ENCODE measurements at regions not wholly inside any gene's neighbourhood (a gene's known extent, or its start where the extent isn't known, plus 50 kb on each side); places are given as distances from the start of the nearest gene placed in this dataset.

DNA sequence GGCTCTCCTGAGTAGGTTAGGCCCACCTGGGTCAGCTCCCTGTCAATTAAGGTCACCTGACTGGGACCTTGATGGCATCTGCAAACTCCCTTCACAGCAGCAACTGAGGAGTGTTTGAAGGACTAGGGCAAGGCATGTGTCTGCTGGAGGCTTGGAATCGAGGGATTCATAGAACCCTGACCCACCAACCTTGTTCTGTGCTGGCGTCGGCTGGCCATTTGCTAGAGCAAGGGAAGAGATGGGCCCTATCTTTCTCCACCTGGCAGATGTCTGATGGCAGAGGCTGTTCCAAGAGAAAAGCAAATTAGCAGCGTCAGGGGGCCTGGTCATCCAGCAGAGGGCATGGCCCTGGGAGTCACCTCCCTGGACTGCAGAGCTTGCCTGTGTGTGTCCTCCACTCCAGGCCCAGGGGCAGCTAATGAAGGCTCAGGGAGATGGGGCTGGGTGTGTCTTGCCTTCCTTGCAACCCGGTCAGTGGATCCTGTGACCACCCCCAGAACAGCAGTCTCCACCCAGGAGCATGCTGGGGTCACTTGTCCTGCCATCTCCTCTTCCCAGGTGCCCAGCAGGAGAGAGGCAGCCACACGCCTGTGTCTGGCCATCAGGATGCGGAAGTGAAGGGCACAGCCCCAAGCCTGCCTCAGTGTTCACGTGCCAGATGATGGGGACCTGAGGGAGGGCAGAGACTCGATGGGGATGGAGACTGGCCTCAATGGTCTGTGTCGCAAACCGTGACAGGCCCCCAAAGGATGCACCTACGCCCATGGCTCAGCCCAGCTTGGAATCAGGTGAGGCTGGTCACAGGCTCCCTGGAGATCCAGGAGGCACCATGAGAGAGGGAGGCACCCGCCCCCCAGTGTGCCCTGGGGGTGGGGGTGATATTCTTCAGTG, 53.9 kb downstream of the BARX1 start:
- no peak for DNase-seq (ENCODE audit: low spot score)

DNA sequence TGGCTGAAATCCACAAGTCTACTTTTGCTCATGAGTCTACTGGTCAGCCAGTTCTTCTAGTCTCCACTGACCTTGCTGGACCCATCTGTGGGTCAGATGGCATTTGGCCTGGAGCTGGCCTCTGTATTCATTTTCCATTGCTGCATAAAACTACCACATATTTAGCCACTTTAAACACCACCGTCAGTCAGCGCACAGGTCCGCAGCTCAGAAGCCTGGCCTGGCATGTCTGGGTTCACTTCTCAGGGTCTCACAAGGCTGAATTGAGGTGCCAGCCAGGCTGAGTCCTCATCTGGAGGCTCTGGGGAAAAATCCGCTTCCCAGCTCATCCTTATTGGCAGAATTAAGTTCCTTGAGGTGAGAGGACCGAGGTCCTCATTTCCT, 54.7 kb downstream of the BARX1 start:
- no peak for DNase-seq (ENCODE audit: low spot score)

DNA sequence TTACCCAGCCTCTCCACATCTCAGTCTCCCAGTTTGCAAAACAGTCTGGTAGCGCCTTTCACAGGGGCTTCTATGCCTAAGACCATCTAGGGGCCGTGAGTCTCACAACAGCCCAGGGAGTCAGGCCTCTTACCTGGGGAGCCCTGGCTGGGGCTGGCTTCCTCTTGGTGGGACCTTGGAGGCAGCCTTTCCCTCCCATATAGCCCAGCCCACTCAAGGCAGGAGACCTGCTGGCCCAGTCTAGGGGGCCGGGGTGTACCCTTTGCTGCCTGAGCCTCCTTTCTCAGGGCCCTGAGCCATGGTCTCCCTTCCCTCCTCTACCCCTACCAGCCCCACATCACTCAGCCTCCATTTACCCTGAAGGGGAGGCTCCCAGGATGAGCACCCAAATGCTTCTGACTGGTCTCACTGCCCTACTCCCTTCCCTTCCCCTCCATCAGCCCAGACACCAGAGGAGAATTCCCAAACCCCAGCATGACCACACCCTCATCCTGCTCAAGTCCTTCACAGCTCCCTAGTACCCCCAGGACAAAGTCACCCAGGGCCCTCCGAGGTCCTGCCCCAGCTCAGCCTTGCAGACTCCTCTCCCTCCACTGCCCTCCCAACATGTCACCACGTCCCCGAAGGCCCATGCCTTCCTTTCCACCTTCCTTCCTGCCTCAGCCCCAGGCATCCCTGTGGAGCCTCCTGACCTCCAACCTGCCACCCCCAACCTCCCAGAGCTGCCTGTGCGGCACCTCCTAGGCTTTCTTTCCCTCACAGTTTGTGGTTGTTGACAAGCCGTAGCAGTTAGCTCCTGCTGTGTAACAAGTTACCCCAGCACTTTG, 55.3 kb downstream of the BARX1 start:
- DNase-seq (ENCODE audit: low spot score), result no peak

DNA sequence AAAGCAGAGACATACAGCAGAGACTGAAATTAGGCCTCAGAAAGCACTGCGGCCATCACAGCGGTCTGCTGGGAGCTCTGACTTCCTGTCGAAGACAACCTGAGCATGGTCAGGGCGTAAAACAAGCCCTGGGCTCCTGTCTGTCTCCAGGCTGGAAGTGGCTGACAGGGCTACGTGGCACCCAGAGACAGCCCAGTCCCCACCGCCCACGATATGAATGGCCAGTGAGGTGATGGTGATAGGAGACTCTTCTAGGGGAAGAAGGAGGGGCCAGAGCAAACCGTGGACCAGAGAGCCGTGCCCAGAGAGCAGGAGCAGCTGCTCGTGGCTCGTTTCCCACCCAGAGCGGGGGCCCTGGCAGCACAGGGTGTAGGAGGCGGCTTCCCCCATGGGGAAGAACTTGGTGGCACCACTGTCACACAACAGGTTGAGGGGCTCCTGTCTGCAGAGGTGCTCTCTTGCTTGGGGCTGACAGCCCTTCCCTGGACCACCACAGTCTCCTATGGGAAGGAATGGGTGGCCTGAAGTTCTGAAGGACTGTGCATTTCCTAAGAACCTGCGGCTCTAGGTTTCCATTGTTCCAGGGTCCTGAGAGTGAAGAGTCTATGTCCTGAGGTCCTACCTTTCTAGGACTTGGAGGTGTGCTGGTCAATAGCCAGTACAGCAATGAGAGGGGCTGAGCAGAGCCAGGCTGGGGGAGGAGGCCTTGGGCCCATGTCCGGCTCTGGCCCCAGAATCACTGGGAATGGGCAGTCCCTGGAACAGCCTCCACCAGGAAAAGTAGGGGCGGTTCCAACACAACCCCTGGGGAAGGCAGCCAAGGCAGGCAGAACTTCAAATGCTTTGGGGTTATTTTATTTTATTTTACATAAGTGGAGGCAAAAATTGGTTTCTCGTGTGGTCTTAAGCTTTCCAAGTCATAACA, 56.4 kb downstream of the BARX1 start:
- no peak for DNase-seq (ENCODE audit: low spot score)

DNA sequence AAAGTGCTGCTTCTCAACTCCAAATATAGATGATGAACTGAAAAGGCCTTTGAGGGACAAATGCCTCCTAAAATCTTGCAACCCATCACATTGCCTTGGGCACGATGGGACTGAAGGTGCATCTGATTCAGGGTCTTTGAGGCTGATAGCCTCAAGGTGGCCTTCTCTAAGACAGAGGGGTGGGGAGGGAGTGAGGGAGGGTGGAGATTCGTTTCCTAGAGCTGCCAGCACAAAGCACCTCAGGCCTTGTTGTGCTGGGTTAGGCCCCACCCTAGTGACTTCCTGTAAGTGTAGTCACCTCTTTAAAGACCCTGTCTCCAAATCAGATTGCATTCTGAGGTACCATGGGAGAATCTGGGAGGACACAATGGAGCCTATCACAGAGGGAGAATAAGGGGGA, 57.1 kb downstream of the BARX1 start:
- no peak for DNase-seq (ENCODE audit: low spot score)

DNA sequence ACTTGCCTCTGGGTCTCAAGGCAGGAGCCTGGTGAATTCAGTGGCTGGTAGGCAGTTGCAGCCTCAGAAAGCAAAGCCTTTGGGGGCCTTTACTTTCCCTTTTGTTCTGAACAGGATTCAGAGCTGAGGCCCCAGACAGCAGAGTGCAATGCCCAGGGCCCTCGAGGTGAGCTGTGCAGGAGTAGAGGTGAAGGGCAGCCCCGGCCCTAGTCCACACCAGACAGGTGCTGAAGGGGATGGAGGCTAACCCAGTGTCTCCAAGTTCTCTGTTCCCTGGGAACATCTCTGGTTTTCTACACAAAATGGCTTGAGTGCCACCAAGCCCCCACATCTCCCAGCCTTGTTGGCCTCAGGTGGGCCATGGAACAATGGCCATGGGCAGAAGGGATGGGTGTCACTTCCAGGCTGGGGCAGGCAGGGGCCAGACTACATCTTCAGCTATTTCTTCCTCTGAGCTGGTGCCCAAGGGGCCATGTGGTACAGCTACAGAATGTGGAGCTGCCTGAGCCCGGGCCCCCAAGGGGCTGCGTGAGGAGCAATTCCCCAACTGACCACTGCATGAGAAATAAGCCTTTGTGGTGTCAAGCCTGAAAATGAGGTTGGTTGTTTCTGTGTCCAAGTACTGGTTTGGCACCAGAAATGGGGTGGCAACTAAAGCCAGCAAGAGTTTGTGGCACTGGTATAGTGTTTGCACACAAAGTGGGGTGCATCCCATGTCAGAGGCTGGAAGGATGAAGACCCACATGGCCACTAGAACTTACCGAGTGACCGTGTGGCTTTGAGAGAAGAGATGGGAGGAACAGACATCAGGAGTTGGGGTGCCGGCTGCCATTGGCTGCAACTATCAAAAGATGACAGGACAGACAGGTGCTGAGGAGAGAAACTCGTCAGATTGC, 57.8 kb downstream of the BARX1 start:
- no peak for DNase-seq (ENCODE audit: low spot score)

DNA sequence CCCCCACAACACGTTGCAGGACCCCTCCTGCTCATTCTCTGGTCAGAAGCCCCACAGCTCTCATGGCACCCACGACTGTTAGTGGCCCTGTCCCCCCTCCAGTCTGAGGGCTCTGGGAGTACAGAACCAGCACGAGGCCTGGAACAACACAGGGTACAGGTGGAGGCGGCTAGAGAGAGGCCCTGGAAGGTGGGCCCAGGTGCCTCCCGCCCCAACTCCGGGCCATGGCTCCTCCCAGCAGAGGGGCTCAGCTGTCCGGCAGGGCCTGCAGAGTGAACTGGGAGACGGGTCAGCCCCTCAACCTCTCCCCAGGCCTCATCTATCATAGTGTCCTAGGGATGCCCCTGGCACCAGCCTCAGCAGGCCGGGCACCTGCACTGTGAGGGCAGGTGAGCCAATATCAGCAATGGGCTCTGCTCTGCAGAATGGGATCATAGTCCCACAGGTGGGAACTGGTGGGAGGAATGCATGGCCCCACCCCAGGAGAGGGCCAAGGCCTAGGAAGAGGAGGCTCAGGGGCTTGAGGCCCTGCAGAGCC, 58.6 kb downstream of the BARX1 start:
- no peak for DNase-seq (ENCODE audit: low spot score)

DNA sequence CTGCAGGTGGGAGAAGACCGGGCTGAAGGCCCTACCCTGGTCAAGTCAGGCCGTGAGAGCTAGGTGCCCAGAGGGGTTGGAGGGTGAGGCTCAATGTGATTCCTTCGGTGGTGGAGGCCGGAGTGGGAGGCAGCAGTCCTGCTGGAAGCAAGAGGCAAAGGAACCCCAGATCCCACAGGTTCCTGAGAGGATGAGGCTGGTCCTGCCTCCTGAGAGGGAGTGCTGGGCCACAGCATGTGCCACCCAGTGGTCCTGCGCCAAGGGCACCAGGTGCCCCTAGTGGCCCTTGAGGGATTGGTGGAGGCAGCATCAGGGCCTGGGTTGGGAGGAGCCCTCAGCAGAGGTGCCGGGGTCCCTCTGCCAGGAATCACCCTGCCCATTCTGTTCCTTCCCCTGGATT, 59.1 kb downstream of the BARX1 start:
- no peak for DNase-seq (ENCODE audit: low spot score)

DNA sequence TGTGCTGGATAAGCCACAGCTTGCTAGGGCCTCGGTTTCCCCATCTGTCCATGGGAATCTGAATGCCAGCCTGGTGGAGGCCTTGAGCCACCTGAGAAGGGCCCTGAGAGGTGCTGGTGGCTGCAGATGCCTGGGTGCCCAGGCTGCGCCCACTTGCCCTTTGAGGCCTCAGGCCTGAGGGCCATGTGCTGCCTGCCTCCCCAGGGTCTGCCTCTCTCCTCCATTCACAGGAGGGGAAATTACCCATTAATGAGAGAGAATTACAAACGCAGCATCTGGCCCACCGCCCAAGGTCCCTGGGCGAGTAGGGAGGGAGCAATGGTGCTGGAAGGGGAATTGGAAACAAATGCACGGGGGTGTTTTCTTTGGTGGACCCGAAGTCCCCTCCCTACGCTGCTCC, 59.6 kb downstream of the BARX1 start:
- no peak for DNase-seq (ENCODE audit: low spot score)

DNA sequence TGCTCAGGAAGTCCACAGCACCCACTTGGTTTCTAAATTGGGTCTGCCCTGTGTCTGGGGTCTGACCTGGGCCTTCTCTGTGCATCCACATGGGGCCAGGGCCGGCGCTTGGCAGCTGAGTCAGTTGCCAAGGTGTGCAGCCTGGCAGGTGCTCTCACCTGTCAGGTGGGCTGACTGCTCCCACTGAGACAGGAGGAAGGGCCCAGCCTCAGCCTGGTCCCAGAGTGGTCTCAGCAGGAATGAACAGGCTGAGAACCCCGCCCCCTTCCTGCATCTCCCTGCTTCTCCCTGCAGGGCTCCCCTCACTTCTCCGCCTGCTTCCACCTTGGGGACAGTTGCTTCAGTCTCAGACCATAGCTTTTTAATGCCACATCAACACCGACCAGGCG, 60.5 kb downstream of the BARX1 start:
- DNase-seq (ENCODE audit: low spot score), result no peak

DNA sequence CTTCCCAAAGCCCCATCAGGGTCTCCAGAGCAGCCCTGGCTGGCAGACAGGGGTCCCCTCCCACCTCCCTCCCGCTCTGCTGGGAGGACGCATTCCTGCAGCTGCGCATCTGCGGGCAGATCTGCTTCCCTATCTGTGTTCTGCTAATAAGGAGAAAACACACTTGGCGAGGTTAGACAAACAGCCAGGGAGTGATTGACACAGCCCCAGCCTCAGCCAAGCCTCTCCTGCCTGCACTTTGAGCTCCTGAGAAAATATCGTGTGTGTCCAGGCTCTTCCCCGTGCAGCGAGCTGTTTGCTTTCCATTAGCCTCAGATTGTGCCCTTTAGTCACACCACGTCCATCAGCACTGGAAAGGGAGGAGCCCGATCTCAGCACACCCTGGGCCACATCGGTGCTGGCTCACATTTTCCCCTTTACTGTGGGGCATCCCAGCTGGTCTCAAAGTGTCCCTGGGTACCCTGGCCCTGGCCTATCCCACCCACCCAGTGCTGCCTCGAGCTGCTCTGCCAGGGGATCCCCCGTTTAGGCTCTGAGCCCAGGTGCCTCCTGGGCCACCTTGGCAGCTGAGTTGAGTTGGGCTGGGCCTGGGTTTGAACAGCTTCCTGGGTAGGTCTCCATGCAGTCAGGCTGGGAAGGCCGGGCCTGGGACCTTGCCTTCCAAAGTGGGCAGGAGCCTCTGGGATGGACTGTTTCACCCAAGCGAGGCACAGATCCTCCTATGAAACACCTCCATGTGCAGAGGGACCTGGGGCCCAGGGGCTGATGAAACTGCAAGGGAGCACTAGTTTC, 61.1 kb downstream of the BARX1 start:
- no peak for DNase-seq (ENCODE audit: low spot score)

DNA sequence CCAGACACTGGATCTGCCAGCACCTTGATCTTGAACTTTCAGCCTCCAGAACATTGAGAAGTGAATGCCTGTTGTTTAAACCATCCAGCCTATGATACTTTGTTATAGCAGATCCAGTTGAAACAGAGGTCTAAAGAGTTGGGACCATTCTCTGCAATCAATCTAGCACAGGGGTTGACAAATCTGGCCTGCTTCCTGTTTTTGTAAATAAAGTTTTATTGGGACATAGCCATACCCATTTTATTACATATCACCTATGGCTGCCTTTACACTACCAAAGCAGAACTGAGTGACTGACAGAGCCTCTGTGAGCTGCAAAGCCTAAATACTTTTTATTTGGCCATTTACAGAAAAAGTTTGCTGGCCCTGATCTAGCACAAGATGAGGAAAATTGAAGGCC, 62.0 kb downstream of the BARX1 start:
- no peak for DNase-seq (ENCODE audit: low spot score)

DNA sequence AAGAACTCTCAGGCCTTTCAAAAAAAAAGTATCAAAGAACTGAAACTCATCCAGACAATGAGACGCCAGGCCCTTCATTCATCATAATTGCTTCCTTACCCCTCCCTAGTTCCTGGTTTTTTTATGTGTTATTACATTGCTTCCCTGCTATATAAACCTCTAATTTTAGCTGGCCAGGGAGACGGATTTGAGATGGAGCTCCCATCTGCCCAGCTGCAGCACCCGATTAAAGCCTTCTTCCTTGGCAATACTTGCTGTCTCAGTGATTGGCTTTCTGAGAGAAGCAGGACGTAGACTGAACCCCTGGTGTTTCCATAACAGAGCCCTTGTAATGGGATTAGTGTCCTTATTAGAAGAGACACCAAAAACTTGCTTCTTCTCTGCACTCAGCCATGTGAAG, 62.4 kb downstream of the BARX1 start:
- no peak for DNase-seq (ENCODE audit: low spot score)

DNA sequence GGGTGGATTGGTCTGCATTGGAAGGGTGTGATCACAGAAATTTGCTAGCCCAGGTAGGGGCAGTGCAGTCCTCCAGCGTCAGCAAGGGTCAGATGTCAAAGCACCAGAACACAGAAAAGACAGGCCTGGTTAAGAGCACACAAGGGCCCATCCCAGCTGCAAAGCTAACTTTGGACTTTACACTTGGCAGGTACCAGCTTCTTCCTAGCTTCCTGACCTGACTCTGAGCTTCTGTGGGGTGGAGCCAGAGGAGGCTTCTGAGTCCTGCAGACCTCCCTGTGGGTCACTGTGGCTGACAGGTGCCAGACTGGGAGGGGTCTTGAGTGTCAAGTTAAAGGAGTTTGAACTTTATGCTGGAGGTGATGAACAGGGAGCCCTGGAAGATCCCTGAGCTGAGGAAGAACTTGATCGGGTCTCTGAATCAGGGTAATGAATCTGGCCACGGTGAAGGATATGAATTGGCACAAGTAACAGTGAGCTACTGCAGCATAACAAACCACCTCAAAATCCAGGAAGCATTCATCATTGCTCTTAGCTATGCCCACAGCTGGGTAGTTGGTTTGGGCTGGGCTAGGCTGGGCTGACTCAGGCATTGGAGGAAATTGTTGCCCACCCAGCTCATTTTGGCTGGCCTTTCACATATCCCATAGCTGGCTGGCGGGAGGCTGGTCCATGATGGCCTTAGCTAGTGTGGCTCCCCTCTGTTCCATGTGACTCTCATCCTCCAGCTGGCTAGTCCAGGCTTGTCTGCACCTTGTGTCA, 63.4 kb downstream of the BARX1 start:
- no peak for DNase-seq (ENCODE audit: low spot score)

DNA sequence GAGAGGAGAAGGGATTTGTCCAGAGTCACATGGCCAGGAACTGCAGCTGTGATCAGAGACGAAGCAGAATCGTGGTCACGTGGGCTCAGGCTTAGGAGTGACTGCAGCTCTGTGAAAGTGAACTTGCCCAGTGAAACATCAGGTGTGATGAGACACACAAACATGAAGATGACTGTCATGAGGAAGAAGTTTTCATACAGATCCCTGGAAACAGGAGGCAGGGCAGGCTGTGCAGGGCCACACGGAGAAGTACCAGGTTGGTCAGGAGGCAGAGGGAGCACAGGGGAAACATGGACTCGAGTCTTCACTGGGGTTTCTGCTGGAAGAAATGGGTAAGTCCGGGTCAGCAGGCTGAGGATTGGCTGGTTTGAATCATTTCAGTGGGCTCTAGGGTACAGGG, 64.1 kb downstream of the BARX1 start:
- DNase-seq (ENCODE audit: low spot score), result no peak

DNA sequence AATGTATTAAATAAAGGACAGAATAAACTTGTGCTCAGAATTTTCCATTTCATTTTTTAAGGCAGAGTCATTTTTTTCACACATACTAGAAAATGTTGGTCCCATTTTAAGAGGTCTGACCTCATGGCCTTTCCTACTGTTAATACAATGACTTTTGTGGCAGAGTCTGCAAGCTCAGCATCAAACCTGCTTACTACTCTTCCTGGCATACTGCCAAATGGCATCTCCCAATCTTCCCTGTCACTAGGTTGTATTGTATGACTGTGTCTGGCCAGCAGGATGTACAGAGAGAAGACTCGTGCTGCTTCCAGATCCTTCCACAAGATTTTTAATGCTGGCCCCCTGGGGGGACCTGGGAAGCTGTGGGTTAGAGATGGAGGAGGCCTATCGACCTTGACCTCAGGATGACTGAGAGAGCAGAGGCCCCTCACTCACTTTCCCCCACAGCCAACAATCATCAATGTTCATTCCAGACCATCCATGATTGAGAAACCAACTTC, 64.7 kb downstream of the BARX1 start:
- no peak for DNase-seq (ENCODE audit: low spot score)

DNA sequence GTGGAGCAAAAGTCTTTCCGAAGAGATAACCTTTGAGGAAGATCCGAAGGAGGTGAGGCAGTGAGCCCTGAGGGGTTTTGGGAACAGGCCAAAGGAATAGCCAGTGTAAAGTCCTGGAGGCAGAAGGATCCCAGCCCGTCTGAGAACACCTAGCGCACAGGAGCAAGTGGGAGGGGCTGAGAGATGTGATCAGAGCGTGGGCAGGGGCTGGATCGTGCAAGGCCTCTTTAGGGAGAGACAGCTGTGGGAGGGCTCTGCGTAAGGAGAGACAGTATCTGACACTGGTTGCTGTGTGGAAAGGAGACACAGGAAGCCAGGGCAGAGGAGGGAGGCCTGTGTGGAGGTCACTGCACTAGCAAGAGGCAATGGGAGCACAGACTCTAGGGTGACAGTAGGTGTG, 68.2 kb downstream of the BARX1 start:
- DNase-seq (ENCODE audit: low spot score), result no peak

DNA sequence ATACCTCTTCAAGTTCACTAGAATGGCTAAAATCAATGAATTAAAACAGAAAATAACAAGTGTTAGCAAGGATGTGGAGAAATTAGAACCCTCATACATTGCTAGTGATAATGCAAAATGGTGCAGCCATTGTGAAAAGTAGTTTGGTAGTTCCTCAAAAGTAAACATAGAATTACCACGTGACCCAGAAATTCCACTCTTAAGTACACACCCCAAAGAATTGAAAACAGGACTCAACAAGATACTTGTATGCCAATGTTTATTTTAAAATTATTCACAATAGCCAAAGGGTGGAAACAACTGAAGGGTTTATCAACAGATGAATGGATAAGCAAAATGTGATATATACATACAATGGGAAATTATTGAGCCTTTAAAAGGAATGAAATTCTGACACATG, 70.3 kb downstream of the BARX1 start:
- DNase-seq (ENCODE audit: low spot score), result no peak
